ENCODE measurements at regions not wholly inside any gene's neighbourhood (a gene's known extent, or its start where the extent isn't known, plus 50 kb on each side); places are given as distances from the start of the nearest gene placed in this dataset.

DNA sequence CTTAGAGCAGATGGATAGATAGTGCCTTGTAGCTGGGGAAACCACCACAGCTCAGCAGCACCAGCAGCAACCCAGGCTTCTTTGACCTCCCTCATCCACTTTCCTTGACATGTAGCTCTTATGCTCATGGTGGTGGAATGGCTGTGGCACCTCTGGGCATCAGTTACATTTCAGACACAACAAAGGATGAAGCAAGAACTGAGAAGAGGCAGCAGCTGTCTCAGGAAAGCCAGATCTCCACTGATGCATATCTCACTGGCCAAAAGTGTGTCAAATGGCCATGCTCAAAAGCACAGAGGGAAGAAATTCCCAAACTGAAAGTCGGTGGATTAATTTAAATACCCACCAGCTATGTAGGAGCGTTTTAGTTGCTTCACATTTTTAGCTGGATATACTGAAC is 671.4 kb upstream of the SALL1 start:
- no peak for TF ChIP-seq POLR2AphosphoS5 (IDR thresholded peaks at IDR 0.05)
- TF ChIP-seq, protein P1, sequence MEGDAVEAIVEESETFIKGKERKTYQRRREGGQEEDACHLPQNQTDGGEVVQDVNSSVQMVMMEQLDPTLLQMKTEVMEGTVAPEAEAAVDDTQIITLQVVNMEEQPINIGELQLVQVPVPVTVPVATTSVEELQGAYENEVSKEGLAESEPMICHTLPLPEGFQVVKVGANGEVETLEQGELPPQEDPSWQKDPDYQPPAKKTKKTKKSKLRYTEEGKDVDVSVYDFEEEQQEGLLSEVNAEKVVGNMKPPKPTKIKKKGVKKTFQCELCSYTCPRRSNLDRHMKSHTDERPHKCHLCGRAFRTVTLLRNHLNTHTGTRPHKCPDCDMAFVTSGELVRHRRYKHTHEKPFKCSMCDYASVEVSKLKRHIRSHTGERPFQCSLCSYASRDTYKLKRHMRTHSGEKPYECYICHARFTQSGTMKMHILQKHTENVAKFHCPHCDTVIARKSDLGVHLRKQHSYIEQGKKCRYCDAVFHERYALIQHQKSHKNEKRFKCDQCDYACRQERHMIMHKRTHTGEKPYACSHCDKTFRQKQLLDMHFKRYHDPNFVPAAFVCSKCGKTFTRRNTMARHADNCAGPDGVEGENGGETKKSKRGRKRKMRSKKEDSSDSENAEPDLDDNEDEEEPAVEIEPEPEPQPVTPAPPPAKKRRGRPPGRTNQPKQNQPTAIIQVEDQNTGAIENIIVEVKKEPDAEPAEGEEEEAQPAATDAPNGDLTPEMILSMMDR (IDR thresholded peaks at IDR 0.05), result no peak
- TF ChIP-seq POLR2A (IDR thresholded peaks at IDR 0.05; ENCODE audit: low read depth), result no peak
- no peak for TF ChIP-seq EP300 (IDR thresholded peaks at IDR 0.05)
